ENCODE measurements at regions not wholly inside any gene's neighbourhood (a gene's known extent, or its start where the extent isn't known, plus 50 kb on each side); places are given as distances from the start of the nearest gene placed in this dataset.

DNA sequence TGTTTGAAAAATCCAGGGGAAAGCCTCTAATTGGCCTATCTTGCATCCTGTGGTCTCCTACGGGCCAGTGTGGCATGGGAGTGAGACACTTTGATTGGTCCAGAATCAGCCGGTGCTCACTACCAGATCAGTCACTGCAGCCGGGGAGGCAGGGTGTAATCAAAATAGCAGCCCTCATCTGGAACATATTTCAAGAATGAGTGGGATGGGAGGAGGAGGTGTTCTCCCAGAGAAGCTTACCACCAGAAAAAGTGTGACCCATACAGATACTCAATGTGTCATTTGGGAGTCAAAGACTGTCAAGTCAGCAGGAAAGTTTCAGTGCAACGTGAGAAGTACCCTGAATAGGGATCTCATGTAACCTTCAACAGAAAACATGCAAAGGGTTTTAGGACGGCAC, 393.9 kb upstream of the SLC14A2 start:
- Histone ChIP-seq H3K9me3 (no peaks in the 10 kb centered on the region), H3K4me3 (ENCODE audit: low read depth, low read length) (no peak overlapping the region), H3K4me1 (no peaks in the 10 kb centered on the region), H3K36me3 (ENCODE audit: control insufficient read depth, insufficient read depth, low read length) (no peaks in the 10 kb centered on the region), H3K27me3 (replicated peaks; ENCODE audit: control insufficient read depth, insufficient read depth, low read length) (no peaks in the 10 kb centered on the region)
- intact Hi-C loops (cut with micrococcal nuclease; ENCODE audit: unreplicated experiment), result no loop called here
- H3K27me3 Mint-ChIP-seq (ENCODE audit: insufficient read depth, unreplicated experiment), result no peaks in the 10 kb centered on the region
- H3K4me3 Mint-ChIP-seq (ENCODE audit: unreplicated experiment), result no peak overlapping the region
- TF ChIP-seq, protein P1, sequence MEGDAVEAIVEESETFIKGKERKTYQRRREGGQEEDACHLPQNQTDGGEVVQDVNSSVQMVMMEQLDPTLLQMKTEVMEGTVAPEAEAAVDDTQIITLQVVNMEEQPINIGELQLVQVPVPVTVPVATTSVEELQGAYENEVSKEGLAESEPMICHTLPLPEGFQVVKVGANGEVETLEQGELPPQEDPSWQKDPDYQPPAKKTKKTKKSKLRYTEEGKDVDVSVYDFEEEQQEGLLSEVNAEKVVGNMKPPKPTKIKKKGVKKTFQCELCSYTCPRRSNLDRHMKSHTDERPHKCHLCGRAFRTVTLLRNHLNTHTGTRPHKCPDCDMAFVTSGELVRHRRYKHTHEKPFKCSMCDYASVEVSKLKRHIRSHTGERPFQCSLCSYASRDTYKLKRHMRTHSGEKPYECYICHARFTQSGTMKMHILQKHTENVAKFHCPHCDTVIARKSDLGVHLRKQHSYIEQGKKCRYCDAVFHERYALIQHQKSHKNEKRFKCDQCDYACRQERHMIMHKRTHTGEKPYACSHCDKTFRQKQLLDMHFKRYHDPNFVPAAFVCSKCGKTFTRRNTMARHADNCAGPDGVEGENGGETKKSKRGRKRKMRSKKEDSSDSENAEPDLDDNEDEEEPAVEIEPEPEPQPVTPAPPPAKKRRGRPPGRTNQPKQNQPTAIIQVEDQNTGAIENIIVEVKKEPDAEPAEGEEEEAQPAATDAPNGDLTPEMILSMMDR (IDR thresholded peaks at IDR 0.05; ENCODE audit: insufficient read depth in 1 of 2, low read depth in 1 of 2, low read length in 1 of 2, severe bottlenecking in 1 of 2, unreplicated experiment in 1 of 2), result no peak
- no TSS peak for BruUV-seq (replicated peaks)
- H3K27ac Mint-ChIP-seq (ENCODE audit: unreplicated experiment), result no peak overlapping the region
- POLR2A ChIA-PET, result no interaction called here
- H3K4me1 Mint-ChIP-seq (ENCODE audit: low read depth, unreplicated experiment), result peaks cover 6% of the 10 kb centered on the region
- no peak for DNase-seq
- CTCF ChIA-PET, result no interaction called here
- H3K36me3 Mint-ChIP-seq (ENCODE audit: insufficient read depth, unreplicated experiment), result no peaks in the 10 kb centered on the region
- no peaks in the 10 kb centered on the region for H3K9me3 Mint-ChIP-seq (ENCODE audit: unreplicated experiment)

DNA sequence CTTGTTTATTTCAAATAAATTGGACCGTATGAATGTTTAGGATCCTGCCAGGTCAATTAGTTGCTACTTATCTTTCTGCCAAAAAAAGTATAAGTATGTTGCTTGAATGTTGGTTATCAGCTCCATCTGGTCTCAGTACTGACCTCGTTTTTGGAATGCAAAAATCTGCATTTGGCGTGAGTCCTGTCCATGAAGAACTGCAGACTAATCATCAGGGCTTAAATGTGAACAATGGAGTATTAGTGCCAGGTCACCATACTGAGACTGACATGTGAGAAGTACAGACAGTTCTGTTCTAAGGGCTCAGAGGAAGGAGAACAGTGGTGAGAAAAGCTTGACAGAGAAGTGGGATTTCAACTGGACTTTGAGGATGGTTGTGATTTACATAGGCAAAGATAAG, 393.1 kb upstream of the SLC14A2 start:
- no peak for DNase-seq
- Histone ChIP-seq H3K4me3 (ENCODE audit: low read depth, low read length) (no peak overlapping the region), H3K27me3 (replicated peaks; ENCODE audit: control insufficient read depth, insufficient read depth, low read length) (no peaks in the 10 kb centered on the region), H3K36me3 (ENCODE audit: control insufficient read depth, insufficient read depth, low read length) (no peaks in the 10 kb centered on the region), H3K4me1 (no peaks in the 10 kb centered on the region), H3K9me3 (no peaks in the 10 kb centered on the region)
- CTCF ChIA-PET, result no interaction called here
- no peak overlapping the region for H3K4me3 Mint-ChIP-seq (ENCODE audit: unreplicated experiment)
- H3K27ac Mint-ChIP-seq (ENCODE audit: unreplicated experiment), result no peak overlapping the region
- no peaks in the 10 kb centered on the region for H3K36me3 Mint-ChIP-seq (ENCODE audit: insufficient read depth, unreplicated experiment)
- no peaks in the 10 kb centered on the region for H3K27me3 Mint-ChIP-seq (ENCODE audit: insufficient read depth, unreplicated experiment)
- no peaks in the 10 kb centered on the region for H3K9me3 Mint-ChIP-seq (ENCODE audit: unreplicated experiment)
- TF ChIP-seq, protein P1 (IDR thresholded peaks at IDR 0.05; ENCODE audit: insufficient read depth in 1 of 2, low read depth in 1 of 2, low read length in 1 of 2, severe bottlenecking in 1 of 2, unreplicated experiment in 1 of 2), result no peak
- no TSS peak for BruUV-seq (replicated peaks)
- POLR2A ChIA-PET, result no interaction called here
- H3K4me1 Mint-ChIP-seq (ENCODE audit: low read depth, unreplicated experiment), result peaks cover 6% of the 10 kb centered on the region
- intact Hi-C loops (cut with micrococcal nuclease; ENCODE audit: unreplicated experiment), result no loop called here

DNA sequence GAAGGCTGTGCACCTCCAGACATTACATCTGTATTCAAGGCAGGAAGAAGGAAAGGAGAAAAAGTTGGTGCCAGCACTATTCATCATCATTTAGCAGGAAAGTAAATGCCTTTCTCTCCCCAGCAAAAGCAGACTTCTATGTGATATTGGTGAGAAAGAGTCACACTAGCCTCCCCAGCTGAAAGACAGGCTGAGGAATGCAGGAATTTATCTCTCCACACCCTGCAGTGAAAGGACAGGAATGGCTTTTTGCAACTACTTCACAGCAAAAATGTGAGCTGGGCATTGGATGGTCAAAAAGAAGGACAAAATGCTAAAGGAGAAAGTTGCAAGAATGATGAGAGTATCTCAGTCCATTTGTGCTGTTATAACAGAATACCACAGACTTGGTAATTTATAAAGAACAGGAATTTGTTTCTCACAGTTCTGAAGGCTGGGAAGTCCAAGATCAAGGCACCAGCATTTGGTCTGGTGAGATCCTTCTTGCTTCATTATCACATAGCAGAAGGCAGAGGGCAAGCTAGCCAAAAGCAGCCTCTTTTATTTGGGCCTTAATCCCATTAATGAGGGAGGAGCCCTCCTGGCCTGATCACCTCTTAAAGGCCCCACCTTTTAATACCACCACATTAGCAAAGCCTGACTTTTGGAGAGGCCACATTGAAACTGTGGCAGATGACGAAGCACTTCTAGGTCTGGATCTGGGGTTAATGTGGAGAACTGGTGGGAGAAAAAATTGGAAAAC, 388.1 kb upstream of the SLC14A2 start:
- no peak overlapping the region for H3K4me3 Mint-ChIP-seq (ENCODE audit: unreplicated experiment)
- POLR2A ChIA-PET, result no interaction called here
- CTCF ChIA-PET, result no interaction called here

More for the DNA sequence above, 388.1 kb upstream of the SLC14A2 start:
- Mint-ChIP-seq H3K27me3 (ENCODE audit: insufficient read depth, unreplicated experiment) (no peaks in the 10 kb centered on the region), H3K9me3 (ENCODE audit: unreplicated experiment) (no peaks in the 10 kb centered on the region), H3K27ac (ENCODE audit: unreplicated experiment) (no peak overlapping the region), H3K36me3 (ENCODE audit: insufficient read depth, unreplicated experiment) (no peaks in the 10 kb centered on the region), H3K4me1 (ENCODE audit: low read depth, unreplicated experiment) (no peaks in the 10 kb centered on the region)
- Histone ChIP-seq H3K27me3 (replicated peaks; ENCODE audit: control insufficient read depth, insufficient read depth, low read length) (no peaks in the 10 kb centered on the region), H3K9me3 (no peaks in the 10 kb centered on the region), H3K4me3 (ENCODE audit: low read depth, low read length) (no peak overlapping the region), H3K4me1 (no peaks in the 10 kb centered on the region), H3K36me3 (ENCODE audit: control insufficient read depth, insufficient read depth, low read length) (no peaks in the 10 kb centered on the region)
- no TSS peak for BruUV-seq (replicated peaks)
- intact Hi-C loops (cut with micrococcal nuclease; ENCODE audit: unreplicated experiment), result no loop called here
- TF ChIP-seq, protein P1 (IDR thresholded peaks at IDR 0.05; ENCODE audit: insufficient read depth in 1 of 2, low read depth in 1 of 2, low read length in 1 of 2, severe bottlenecking in 1 of 2, unreplicated experiment in 1 of 2), result no peak
- no peak for DNase-seq

Measured in Caco-2 (cell line).